Hematopoietic multipotent progenitor cell treated with erythropoietin and hydrocortisone succinate and interleukin-3 and kit ligand, for 15 days (in vitro differentiated cells): ENCODE measurements at regions not wholly inside any gene's neighbourhood (a gene's known extent, or its start where the extent isn't known, plus 50 kb on each side); places are given as distances from the start of the nearest gene placed in this dataset.

Experiments
- DNase-seq: peaks from one replicate; pipeline ENCODE4 v3.0.0-alpha.2; 2015; ENCODE audit warnings: low spot score

DNA sequence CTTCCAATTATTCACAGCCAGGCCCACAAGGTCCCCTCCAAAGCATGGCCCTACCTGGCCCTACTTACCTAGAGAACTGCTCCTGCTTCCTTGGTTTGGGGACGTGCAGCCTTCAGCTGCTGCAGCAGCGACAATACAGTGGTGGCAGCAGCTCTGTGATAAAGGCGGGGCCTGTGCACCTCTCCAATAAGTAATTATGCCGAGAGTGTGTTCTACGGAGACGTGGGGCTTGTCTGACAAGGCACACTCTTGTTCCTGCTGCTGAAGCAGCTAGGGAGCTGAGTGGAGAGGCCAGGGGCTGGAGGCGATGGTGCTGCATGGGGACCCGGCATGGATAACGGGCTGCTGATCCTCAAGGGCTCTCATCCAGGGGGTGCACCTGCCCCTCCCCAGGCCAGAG is 98.0 kb upstream of the THY1 start:
- no peak for DNase-seq

DNA sequence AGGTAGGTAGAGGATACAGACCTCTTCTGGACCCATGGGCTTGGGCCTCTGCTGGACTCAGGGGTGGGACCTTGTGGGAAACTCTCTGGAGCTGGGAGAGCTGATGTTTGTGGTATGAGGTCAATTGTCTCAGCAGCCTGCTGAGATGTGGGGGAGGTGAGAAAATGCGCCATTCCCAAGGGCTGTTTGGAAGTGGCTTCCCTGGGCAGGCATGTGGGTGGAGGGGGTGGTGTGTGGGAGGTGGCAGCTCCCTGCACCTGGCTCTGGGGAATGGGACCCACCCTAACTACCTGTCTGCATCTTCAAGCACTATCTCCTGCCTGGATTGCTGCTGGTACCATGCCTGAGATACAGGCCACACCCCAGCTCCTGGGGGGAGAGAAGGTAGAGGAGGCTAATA is 97.4 kb upstream of the THY1 start:
- DNase-seq = no peak

DNA sequence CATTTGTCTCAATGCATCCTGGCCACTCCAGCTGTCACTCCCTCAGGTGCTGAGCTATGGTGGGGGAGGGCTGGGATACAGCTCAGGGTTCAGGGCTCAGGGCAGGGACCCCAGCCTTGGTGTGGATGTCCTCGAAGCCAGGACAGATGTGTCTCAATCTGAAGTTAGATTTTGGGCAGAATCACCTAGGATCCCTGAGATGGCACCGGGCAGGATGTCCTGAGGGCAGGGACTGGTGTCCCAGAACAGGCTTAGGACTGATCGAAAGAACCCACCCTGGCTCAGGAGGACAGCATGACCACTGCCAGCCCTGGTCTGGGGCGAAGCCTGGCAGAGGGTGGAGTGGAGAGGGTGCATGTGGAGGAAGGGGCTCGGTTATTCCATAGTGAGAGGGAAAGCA is 96.8 kb upstream of the THY1 start:
- no peak for DNase-seq

DNA sequence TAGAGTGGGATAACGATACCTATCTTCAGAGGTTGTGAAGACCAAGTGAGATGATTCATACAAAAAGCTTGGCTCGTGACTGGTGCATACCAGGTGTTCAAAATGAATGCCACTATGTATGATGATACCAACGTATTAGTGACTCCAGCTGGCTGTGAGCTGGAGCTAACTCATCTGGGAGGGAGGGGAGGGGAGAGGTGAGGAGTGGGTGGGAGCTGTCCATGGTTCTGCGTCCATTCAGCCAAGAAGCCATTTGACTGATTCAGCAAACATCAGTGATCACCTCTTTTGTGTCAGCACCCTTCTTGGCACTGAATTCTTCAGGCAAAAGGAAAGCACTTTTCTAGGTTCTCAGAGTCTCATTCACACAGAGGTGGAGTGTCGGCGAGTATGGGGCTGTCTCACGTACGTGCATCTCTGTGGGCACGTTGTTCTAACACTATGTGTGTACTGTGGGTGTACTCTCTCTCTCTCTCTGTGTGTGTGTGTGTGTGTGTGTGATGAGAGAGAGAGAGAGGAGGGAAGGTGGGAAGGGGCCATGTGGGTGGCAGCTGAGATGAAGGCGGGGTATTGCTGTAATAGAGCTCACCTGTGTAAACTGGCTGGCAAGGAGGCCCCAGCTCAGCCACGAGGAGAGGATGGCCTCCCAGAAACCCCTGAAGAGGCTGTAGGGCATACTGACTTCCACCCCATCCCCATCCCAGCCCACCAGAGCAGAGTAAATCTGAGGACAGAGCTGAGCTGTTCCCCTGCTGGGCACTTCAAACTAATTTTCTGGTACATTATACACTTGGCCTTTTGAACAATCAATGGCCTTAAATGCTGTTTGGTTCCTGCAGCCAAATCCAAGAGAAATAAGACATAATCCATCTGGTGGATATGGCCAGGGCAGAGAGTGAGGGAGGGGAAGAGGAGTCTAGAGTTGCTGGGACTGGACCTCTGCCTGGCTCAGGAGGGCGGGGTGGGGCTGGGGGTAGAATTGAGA is 96.1 kb upstream of the THY1 start:
- DNase-seq = no peak

DNA sequence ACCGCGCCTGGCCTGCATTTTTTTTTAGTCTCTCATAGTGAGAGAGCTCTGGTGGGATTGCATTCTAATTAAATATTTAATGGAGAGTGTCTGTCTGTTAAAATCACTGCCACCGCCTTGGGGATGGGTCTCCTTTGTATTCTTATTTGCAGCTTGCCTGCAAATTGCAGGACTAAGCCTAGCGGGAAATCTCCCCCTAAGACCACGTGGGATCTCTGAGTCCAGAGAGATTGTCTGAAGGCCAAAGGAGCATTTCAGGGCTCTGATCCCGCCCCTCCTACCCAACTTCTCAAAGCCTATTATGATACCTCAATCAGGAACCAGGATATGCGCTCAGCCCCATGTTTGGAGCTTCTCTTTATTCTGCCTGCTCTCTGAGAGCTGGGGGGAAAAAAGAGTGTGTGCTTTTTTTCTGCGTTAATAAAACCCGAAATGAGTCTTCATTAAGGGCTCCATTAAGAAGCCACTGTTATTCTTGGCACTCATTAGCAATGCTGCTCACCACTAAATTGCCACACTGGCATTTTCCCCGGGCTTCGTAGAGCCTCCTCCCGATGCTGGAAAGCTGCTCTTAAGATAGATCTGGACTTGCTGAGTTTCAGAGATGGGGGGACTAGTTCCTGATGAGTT is 92.9 kb upstream of the THY1 start:
- DNase-seq = no peak

DNA sequence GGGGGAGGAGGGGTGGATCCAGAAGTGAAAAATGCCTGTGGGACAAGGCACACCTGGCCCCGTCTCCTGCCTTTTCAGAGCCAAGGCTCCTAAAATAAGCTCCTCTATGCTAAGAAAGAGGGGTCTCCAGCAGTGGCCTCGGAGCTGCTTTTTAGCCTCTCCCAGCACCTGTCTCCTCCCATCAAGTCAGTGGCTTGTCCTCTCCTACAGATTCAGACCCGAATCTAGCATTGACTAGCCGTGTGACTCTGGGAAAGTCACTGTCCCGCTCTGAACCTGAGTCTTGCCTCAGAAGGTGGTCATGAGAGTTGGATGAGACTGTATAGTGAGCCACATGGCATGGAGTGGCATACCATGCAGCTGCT is 90.8 kb upstream of the THY1 start:
- no peak for DNase-seq

DNA sequence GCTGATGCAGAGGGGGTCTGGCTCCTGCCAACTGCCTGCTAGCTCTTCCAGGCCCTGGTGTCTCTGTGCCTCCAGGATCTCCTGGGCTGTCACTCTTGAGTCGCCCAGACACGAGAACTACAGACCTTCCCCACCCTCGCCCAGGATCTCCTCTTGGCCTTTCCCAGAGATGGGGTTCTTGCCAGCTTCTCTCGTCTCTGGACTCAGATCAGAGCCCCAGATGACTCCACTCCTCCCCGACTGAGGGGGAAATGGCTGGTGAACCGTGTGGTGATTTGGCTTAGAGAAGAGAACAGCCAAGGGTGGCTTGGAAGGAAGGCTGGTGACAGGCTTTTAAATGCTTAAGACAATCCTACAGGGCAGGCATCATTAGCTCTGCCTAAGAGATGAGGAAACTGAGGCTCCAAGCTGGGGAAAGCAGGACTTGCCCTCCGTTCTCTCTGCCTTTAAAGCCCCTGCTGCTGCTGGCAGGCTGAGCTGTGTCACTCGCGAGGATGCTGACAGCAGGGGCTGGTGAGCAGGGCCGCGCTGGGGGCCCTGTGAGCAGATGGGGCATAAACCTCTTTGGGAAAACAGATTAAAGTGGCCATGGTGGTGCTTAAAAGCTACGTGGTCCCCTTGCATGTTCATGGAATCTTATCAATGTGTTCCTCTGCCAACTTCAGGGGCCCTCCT is 90.3 kb upstream of the THY1 start:
- no peak for DNase-seq

DNA sequence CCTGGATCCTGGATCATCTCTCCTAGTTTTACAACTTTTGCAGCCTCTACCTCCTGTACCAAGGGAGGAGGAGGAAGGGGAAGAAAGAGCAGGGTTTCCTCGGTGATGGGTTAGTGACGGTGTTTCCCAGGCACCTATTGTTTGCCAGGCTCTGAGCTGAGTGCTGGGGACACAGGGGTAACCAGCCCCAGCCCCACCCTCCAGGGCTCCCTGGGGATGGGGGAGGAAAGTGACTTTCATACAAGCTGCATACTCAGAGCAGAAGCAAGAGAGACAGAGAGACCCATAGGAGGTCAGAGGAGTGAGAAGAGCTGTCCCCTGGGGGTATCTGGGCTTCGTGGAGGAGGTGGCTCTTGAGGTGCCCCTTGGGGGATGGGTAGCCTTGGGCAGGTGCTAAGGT is 89.4 kb upstream of the THY1 start:
- no peak for DNase-seq

DNA sequence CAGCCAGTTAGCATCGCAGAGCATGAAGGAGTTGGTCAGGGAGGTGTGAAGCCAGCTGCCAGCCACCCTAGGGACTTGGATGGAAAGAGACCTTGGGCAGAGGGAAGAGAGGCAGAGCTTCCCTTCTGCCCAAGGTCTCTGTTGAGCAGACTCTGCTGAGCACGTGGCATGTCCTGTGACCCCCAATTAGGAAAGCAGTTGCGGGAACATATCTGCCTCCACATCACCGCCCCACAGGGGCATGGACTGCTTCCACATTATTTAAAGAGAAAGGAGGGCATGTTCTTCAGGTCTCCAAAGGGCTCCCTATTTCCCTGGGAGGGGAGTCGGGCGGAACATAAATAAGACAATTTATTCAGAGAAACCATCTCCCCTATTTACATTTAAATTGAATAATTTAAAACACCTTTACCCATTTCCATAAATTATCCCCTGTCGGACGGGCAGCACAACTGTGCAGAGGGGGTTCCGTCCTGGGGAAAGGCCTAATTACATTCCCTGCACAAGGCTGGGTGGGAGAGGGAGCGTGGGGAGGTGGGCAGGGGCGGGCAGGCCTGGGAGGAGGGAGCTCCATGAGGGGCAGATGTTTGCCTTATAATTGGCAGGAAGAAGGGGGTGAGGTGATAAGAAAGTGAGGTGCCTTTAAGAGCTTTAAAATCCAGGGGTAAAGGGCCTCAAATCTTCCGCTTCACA is 88.8 kb upstream of the THY1 start:
- no peak for DNase-seq

DNA sequence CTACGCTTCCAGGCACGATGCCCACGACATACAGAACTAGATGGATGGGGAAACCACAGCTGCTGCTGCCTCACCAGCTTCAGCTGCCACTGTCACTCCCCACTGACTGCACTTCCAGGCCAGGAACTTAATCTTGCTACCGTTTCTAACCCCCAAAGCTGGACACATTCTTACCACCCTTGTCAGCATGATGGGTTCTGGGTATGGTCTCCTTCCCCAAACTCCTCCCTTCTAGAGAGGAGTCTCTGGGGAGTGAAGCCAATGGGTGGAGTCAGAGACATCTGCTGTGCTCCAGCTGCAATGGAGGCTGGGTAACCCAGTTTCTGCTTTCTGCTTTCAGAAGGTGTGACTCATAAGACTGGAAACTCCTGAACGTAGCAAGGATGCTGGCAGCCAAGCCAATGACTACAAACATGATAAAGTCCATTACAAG is 87.0 kb upstream of the THY1 start:
- DNase-seq = no peak

DNA sequence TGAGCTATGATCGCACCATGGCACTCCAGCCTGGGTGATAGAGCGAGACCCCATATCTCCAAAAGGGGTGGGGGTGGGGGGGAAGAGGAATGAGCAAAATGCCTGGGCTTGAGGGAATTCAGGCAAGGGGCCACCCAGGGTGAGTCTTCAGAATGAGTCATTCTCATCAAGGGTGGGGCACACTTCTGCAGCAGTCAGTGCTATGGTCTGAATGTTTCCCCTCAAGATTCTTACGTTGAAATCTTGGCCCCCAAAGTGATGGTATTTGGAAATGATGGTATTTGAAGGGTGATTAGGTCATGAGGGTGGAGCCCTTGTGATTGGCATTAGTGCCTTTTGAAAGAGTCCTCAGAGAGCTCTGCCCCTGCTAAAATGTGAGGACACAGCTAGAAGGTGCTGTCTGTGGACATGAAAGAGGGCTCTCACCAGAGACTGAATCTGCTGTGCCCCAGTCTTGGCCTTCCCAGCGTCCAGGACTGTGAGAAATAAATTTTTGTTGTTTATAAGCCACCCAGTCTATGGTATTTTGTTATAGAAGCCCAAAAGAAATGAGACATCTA is 86.4 kb upstream of the THY1 start:
- no peak for DNase-seq

DNA sequence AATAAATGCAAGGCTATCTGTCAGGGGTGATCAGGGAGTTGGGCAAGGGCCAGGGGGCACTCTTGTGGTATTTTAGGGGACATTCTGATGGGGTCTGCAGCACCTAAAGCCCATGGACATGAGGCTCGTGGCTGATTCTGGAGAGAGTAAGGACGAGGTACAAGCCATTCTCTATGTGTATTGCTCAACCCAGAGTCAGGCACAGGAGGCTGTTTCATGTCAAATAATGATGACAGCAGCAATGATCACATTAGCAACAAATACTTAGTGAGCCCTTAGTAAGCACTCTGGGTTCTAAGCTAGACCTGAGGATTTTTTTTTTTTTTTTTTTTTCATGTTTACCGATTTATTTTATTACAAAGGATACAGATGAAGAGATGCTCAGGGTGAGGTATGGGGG is 83.5 kb upstream of the THY1 start:
- DNase-seq = no peak

DNA sequence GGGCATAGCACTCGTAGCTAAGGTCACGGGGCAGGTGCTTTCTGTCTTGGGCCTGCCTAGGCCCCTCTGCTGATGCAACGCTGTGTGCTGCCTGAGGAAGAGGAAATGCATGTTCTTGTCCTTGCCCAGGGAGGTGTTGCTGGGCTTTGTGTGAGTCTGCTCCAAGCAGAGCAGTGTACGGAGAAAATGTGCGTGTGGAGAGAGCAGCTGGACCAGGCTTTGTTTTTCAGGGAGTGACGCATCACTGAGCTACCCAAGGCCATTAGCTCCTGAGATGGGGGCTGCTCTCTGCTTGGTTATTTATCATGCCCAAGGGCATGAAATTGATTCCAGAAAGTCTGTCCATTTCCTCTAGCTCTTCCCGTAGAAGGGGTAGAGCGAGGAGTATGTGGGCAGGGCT is 82.9 kb upstream of the THY1 start:
- no peak for DNase-seq

DNA sequence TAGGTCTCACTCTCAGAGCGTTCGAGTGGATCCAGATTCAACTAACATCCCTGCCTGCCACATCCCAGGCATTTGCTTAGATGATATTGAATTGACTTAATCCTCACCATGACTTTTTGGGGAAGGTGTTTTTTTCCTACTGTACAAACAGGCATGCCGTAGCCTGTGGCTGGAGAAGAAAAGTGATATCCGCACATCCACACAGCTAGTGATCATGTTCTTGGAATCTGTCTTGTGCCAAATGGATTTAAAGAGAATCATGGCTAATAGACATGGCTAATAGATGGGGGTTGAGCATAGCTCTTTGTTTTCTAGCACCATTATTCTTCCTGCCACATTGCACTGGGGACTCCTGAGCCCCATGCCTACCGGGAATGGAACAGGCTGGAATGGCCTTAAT is 82.1 kb upstream of the THY1 start:
- no peak for DNase-seq

DNA sequence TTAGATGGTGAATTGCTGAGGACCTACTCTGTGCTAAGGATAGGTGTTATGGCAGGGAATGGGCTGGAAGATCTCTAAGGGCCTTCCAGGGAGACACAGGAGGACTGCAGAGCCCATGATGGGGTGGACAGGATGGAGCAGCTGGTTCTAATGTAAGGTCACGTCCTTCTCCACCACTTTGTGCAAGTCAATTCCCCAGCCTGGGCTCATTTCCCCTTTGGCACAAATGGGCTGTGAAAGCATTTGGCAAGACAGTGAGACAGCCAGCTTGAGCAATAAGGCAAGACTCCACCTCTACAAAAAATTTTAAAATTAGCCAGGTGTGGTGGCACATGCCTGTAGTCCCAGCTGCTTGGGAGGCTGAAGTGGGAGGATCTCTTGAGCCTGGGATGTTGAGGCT is 81.4 kb upstream of the THY1 start:
- no peak for DNase-seq

DNA sequence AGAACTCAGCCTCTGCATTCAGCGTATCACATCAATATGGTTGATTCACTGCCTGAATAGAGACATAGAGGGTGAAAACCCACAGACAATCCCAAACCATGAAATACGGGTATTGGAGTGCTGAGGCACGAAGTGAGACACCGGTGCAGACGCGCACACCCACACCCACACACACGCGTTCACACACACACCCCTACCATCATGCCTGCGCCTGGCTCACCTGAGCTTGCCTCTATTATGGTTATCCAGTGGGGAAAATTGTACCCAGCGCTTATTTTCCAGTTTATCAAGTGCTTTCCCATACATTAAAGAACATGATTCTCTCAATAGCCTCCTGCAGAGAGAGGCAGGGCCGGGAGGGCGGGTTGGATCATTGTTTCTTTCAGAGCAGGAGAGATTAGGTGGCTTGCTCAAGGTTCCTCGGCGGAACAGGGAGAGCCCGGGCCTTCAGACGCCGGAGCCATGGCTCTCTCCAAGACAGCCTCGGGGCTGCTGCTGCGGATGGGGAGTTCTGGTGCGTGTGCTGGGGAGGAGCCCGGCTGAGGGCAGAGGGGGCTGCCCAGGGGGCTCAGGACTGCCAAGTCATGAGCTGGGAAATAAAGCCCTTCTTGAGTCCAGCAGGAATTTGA is 78.9 kb upstream of the THY1 start:
- DNase-seq = no peak

DNA sequence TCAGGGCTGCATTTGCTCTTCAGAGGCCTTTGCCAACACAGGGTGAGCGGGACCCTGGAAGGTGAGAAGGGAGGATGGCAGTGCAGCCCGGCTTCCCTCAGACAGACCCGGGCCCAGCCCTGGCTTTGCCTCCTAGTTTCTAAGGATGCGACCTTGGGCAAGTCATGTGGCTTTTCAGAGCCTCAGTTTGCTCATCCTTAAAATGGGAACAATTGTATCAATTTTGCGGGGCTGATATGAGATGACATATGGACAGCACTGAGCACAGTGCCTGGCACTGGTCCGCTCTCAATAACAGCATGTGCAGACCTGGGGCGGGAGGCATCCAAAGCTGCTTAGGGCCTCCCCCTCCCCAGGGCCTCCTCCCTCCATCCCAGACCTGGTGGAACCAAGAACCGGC is 74.7 kb upstream of the THY1 start:
- no peak for DNase-seq

DNA sequence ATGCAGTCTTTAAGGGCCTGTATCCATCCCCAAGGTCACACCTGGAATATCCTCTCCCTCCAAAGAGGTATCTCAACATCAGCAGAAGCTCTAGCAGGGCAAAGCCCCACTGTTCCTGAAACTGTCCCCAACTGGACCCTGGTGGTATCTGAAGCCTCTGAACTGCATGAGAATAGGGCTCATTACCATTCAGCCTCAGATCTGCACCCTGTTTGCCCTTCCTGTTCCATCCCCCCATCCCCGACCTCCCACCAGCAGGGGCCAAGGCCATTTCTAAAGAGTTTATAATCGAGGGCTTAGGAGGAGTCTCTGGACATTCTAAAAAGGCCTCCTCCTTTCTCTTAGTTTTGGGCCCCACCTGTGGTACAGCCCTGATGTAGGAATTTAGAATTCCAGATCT is 74.0 kb upstream of the THY1 start:
- no peak for DNase-seq

DNA sequence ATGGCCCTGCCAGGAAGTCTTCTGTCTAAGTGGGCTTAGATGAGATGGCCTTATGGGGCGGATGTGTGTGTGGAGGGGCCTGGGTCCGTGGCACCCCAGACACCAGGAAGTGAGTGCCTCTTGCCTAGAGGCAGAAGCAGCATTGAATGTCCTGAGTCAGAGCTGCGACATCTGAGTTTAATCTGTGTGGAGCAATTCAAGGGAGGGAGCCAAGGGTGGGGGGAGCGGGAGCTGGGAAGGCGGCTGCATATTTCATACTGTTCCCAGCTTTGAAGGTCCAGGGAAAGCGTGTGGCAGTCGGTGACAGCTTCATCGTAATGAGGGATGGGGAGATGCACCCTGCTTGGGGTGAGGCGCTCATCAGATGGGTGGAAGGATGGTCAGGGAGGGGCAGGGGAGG is 73.5 kb upstream of the THY1 start:
- no peak for DNase-seq

DNA sequence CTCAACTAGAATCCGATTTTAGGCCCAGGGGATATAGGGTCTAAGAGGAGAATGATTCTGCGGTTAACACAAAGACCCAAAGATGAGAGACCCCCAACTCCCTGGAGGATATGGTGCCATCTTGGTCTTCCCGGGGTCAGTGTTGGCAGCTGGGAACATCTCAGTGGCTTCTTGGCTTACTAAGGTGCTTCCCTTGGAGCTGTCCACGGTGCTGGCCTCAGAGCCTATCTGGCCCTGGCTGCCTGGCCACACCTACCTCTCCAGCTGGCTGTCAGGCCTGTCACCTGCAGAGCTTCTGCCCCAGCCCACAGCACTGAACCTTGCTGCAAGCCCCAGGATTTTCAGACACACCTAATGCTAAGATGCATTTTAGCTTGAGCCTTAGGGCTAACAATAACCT is 70.7 kb upstream of the THY1 start:
- no peak for DNase-seq

DNA sequence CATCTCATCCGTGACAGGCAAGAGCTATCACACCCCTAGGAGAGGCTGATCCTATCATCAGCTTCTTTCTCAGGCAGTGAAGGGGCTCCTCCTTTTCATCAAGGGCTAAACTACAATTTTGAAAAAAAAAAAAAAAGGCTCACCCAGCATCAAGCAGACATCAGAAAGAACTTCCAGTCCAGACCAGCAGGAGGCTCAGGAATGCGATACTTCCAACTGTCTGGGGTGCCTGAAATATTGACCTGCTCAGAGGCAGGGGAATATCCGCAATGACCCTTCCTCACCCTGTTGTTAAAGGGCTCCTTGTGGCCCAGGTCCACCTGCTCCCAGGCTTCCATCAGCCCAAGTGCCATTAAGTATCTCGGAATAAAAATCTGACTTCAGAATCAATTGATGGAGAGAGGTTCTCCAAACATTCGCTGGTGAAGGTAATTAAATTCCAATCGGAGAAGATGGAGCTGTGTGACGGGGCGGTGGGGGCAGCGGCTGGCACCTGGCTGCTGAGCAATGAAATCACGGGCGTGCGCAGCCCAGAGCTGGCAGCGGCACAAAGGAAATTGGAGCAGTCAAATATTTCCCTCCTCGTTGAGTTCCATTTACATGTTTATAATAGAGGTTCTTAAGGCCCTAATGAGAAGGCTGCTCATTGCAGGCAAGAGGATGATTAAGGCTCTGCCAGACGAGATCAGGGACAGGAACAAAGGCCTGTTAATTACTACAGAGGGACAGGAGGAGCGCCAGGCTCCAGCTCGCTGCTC is 69.0 kb upstream of the THY1 start:
- no peak for DNase-seq
